HepG2 (cell line): ENCODE measurements at regions not wholly inside any gene's neighbourhood (a gene's known extent, or its start where the extent isn't known, plus 50 kb on each side); places are given as distances from the start of the nearest gene placed in this dataset.

Source experiments
- CC2D1A ChIP-seq: sonication (generic); formaldehyde crosslinking; IDR thresholded peaks from 2 replicates; pipeline ENCODE4 v1.8.1; 2023; ENCODE audit warnings: mild to moderate bottlenecking, missing genetic modification reagents
- CREB1 ChIP-seq, 2 experiments: fragments of 450-650 bp in 1 of 2; IDR thresholded peaks; 2 replicates each; pipeline ENCODE4 v1.6.1; 2016 to 2017; ENCODE audit warnings: control low read depth in 1 of 2, mild to moderate bottlenecking in 1 of 2, missing compliant biosample characterization in 1 of 2, missing genetic modification characterization in 1 of 2
- FOSL2 ChIP-seq: sonication (generic); formaldehyde crosslinking; IDR thresholded peaks from 2 replicates; pipeline ENCODE4 v1.4.0; 2020; ENCODE audit warnings: missing genetic modification reagents
- FOXJ3 ChIP-seq: sonication (generic); formaldehyde crosslinking; IDR thresholded peaks from 2 replicates; pipeline ENCODE4 v1.4.0; 2020; ENCODE audit warnings: missing genetic modification reagents, mild to moderate bottlenecking, borderline replicate concordance
- HDAC2 ChIP-seq: sonication (generic); formaldehyde crosslinking; IDR thresholded peaks from 2 replicates; pipeline ENCODE4 v1.4.0; 2020; ENCODE audit warnings: missing genetic modification reagents
- HNF4A ChIP-seq: sonication (generic); formaldehyde crosslinking; IDR thresholded peaks from 2 replicates; pipeline ENCODE4 v1.4.0; 2020; ENCODE audit warnings: missing genetic modification reagents
- KLF13 ChIP-seq: sonication (generic); formaldehyde crosslinking; IDR thresholded peaks from 2 replicates; pipeline ENCODE4 v1.4.0; 2020; ENCODE audit warnings: mild to moderate bottlenecking, missing genetic modification reagents
- LCORL ChIP-seq, 2 experiments: fragments of 450-650 bp in 1 of 2; sonication (generic) in 1 of 2; formaldehyde crosslinking in 1 of 2; IDR thresholded peaks; 2 replicates each; pipeline versions ENCODE4 v1.5.0 to v1.6.1; 2017 to 2020; ENCODE audit warnings: antibody characterized with exemption in 1 of 2, missing genetic modification reagents in 1 of 2
- MED1 ChIP-seq: sonication (generic); formaldehyde crosslinking; IDR thresholded peaks from 2 replicates; pipeline ENCODE4 v1.4.0; 2020; ENCODE audit warnings: missing genetic modification reagents
- NCOA1 ChIP-seq: sonication (generic); formaldehyde crosslinking; IDR thresholded peaks from 2 replicates; pipeline ENCODE4 v1.9.0; 2021; ENCODE audit warnings: missing genetic modification reagents
- NR2F6 ChIP-seq, 2 experiments: IDR thresholded peaks; 2 replicates each; pipeline ENCODE4 v1.6.1; 2016; ENCODE audit warnings: antibody characterized with exemption in 1 of 2, mild to moderate bottlenecking in 1 of 2
- SIX1 ChIP-seq: sonication (generic); formaldehyde crosslinking; IDR thresholded peaks from 2 replicates; pipeline ENCODE4 v1.4.0; 2020; ENCODE audit warnings: missing genetic modification reagents, borderline replicate concordance
- STAG1 ChIP-seq: sonication (generic); formaldehyde crosslinking; IDR thresholded peaks from 2 replicates; pipeline ENCODE4 v1.4.0; 2020; ENCODE audit warnings: missing genetic modification reagents
- ZFYVE20 ChIP-seq: sonication (generic); formaldehyde crosslinking; IDR thresholded peaks from 2 replicates; pipeline ENCODE4 v1.8.0; 2023; ENCODE audit warnings: low read depth, mild to moderate bottlenecking, moderate library complexity, missing genetic modification reagents, borderline replicate concordance
- ZSCAN30 ChIP-seq: sonication (generic); formaldehyde crosslinking; IDR thresholded peaks from 2 replicates; pipeline ENCODE4 v1.5.0; 2020; ENCODE audit warnings: mild to moderate bottlenecking, missing genetic modification reagents
- TF ChIP-seq, protein P1 (sequence below), 2 experiments: sonication (generic) in 1 of 2; formaldehyde crosslinking in 1 of 2; IDR thresholded peaks; 2 replicates each; pipeline versions ENCODE4 v1.4.0 to v1.6.1; 2016 to 2020; ENCODE audit warnings: borderline replicate concordance in 1 of 2, low read depth in 1 of 2, mild to moderate bottlenecking in 1 of 2, missing genetic modification reagents in 1 of 2
- TF ChIP-seq, protein P2 (sequence below): IDR thresholded peaks from 2 replicates; pipeline ENCODE4 v1.6.1; 2018; ENCODE audit warnings: missing genetic modification reagents, mild to moderate bottlenecking, missing compliant biosample characterization
- TF ChIP-seq, protein P3 (sequence below): sonication (generic); formaldehyde crosslinking; IDR thresholded peaks from 2 replicates; pipeline ENCODE4 v1.4.0; 2020; ENCODE audit warnings: missing genetic modification reagents
- TF ChIP-seq, protein P4 (sequence below): sonication (generic); formaldehyde crosslinking; IDR thresholded peaks from 2 replicates; pipeline ENCODE4 v1.4.0; 2020; ENCODE audit warnings: missing genetic modification reagents

DNA sequence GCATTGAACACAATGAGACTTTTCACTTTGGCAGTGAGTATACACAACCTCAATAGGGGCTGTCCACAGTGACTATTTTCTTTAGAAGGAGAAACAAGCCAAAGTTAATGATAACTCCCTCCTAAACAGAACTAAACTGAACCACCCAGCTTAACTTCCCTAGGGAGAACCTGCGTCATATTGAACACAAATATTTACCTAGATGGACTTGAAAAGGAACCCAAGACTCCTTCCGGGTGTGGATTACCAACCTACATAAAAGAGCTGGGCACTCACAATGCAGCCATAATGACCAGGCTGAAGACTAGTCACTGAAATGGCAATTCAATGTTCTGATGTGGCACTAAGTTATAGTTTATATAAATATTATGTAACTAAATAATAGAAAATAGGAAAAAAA is 160.6 kb downstream of the IBTK start (continued):
- TF ChIP-seq LCORL (IDR thresholded peaks at IDR 0.05) (no peak), LCORL (CRISPR knock-in tag; IDR thresholded peaks at IDR 0.05) (peak; percentile 48; the same call in 1 of the 2 replicates), HDAC2 (CRISPR knock-in tag) (peak; percentile 60), ZSCAN30 (CRISPR knock-in tag) (no peak), NCOA1 (CRISPR knock-in tag) (no peak), CC2D1A (CRISPR knock-in tag) (no peak), MED1 (CRISPR knock-in tag) (peak; percentile 54), CREB1 (IDR thresholded peaks at IDR 0.05) (no peak), CREB1 (CRISPR knock-in tag; IDR thresholded peaks at IDR 0.05) (peak; percentile 61; the same call in 1 of the 2 replicates), STAG1 (CRISPR knock-in tag) (no peak), FOSL2 (CRISPR knock-in tag) (0 out of 2 replicates have a peak, but pooled peaks have one; percentile 18), SIX1 (CRISPR knock-in tag) (no peak; the same call in 1 of the 2 replicates), FOXJ3 (CRISPR knock-in tag) (peak; percentile 59; the same call in 1 of the 2 replicates), HNF4A (CRISPR knock-in tag) (0 out of 2 replicates have a peak, but pooled peaks have one; percentile 5), NR2F6 (IDR thresholded peaks at IDR 0.05) (no peak), NR2F6 (CRISPR knock-in tag; IDR thresholded peaks at IDR 0.05) (no peak), ZFYVE20 (CRISPR knock-in tag) (no peak), KLF13 (CRISPR knock-in tag) (no peak)
- TF ChIP-seq, protein P1, sequence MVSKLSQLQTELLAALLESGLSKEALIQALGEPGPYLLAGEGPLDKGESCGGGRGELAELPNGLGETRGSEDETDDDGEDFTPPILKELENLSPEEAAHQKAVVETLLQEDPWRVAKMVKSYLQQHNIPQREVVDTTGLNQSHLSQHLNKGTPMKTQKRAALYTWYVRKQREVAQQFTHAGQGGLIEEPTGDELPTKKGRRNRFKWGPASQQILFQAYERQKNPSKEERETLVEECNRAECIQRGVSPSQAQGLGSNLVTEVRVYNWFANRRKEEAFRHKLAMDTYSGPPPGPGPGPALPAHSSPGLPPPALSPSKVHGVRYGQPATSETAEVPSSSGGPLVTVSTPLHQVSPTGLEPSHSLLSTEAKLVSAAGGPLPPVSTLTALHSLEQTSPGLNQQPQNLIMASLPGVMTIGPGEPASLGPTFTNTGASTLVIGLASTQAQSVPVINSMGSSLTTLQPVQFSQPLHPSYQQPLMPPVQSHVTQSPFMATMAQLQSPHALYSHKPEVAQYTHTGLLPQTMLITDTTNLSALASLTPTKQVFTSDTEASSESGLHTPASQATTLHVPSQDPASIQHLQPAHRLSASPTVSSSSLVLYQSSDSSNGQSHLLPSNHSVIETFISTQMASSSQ (IDR thresholded peaks at IDR 0.05; ENCODE audit: low read depth) = 0 out of 2 replicates have a peak, but pooled peaks have one; percentile 27
- TF ChIP-seq, protein P1 (CRISPR knock-in tag; IDR thresholded peaks at IDR 0.05; ENCODE audit: borderline replicate concordance) = no peak
- TF ChIP-seq, protein P2, sequence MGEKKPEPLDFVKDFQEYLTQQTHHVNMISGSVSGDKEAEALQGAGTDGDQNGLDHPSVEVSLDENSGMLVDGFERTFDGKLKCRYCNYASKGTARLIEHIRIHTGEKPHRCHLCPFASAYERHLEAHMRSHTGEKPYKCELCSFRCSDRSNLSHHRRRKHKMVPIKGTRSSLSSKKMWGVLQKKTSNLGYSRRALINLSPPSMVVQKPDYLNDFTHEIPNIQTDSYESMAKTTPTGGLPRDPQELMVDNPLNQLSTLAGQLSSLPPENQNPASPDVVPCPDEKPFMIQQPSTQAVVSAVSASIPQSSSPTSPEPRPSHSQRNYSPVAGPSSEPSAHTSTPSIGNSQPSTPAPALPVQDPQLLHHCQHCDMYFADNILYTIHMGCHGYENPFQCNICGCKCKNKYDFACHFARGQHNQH (CRISPR knock-in tag) = no peak
- TF ChIP-seq, protein P3, sequence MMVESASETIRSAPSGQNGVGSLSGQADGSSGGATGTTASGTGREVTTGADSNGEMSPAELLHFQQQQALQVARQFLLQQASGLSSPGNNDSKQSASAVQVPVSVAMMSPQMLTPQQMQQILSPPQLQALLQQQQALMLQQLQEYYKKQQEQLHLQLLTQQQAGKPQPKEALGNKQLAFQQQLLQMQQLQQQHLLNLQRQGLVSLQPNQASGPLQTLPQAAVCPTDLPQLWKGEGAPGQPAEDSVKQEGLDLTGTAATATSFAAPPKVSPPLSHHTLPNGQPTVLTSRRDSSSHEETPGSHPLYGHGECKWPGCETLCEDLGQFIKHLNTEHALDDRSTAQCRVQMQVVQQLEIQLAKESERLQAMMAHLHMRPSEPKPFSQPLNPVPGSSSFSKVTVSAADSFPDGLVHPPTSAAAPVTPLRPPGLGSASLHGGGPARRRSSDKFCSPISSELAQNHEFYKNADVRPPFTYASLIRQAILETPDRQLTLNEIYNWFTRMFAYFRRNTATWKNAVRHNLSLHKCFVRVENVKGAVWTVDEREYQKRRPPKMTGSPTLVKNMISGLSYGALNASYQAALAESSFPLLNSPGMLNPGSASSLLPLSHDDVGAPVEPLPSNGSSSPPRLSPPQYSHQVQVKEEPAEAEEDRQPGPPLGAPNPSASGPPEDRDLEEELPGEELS (CRISPR knock-in tag) = peak; percentile 68; the same call in 1 of the 2 replicates
- TF ChIP-seq, protein P4, sequence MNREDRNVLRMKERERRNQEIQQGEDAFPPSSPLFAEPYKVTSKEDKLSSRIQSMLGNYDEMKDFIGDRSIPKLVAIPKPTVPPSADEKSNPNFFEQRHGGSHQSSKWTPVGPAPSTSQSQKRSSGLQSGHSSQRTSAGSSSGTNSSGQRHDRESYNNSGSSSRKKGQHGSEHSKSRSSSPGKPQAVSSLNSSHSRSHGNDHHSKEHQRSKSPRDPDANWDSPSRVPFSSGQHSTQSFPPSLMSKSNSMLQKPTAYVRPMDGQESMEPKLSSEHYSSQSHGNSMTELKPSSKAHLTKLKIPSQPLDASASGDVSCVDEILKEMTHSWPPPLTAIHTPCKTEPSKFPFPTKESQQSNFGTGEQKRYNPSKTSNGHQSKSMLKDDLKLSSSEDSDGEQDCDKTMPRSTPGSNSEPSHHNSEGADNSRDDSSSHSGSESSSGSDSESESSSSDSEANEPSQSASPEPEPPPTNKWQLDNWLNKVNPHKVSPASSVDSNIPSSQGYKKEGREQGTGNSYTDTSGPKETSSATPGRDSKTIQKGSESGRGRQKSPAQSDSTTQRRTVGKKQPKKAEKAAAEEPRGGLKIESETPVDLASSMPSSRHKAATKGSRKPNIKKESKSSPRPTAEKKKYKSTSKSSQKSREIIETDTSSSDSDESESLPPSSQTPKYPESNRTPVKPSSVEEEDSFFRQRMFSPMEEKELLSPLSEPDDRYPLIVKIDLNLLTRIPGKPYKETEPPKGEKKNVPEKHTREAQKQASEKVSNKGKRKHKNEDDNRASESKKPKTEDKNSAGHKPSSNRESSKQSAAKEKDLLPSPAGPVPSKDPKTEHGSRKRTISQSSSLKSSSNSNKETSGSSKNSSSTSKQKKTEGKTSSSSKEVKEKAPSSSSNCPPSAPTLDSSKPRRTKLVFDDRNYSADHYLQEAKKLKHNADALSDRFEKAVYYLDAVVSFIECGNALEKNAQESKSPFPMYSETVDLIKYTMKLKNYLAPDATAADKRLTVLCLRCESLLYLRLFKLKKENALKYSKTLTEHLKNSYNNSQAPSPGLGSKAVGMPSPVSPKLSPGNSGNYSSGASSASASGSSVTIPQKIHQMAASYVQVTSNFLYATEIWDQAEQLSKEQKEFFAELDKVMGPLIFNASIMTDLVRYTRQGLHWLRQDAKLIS (CRISPR knock-in tag) = no peak
